ENCODE measurements at regions not wholly inside any gene's neighbourhood (a gene's known extent, or its start where the extent isn't known, plus 50 kb on each side); places are given as distances from the start of the nearest gene placed in this dataset.
"Not testable (repeated sequence)": the region's sequence is repeated elsewhere in the genome, so short reads cannot be mapped to it uniquely, and the experiment has no call there.

- no peak for DNase-seq
Observed at GRCh38 chr19:29012457-29012856, 200.5 kb downstream of the UQCRFS1 start.

- no peak for DNase-seq
Observed at GRCh38 chr19:29010276-29010675, 202.7 kb downstream of the UQCRFS1 start.

GRCh38 chr19:29006057-29006735 lies 206.8 kb downstream of the UQCRFS1 start:
- DNase-seq, result no peak

- DNase-seq, result no peak
Observed at GRCh38 chr19:29004796-29005195, 208.2 kb downstream of the UQCRFS1 start.

- no peak for DNase-seq
Observed at GRCh38 chr19:29003641-29004409, 209.1 kb downstream of the UQCRFS1 start.

GRCh38 chr19:29002336-29002735 lies 210.6 kb downstream of the UQCRFS1 start:
- no peak for DNase-seq

- no peak for DNase-seq
Observed at GRCh38 chr19:29001597-29002245, 211.2 kb downstream of the UQCRFS1 start.

GRCh38 chr19:29001141-29001581 lies 211.8 kb downstream of the UQCRFS1 start:
- peak; percentile 57 for DNase-seq

GRCh38 chr19:28999724-29000433 lies 213.1 kb downstream of the UQCRFS1 start:
- no peak for DNase-seq

GRCh38 chr19:28998974-28999373 lies 214.0 kb downstream of the UQCRFS1 start:
- DNase-seq, result no peak

GRCh38 chr19:28997866-28998265 lies 215.1 kb downstream of the UQCRFS1 start:
- not testable (repeated sequence) for DNase-seq

- peak; percentile 77 for DNase-seq
Observed at GRCh38 chr19:28990522-28990921, 222.4 kb downstream of the UQCRFS1 start.

GRCh38 chr19:28989739-28990138 lies 223.2 kb downstream of the UQCRFS1 start:
- DNase-seq, result no peak

GRCh38 chr19:28988066-28988465 lies 224.9 kb downstream of the UQCRFS1 start:
- no peak for DNase-seq

GRCh38 chr19:28987177-28987576 lies 225.8 kb downstream of the UQCRFS1 start:
- DNase-seq, result no peak

GRCh38 chr19:28985201-28985600 lies 227.8 kb downstream of the UQCRFS1 start:
- DNase-seq, result no peak

- no peak for DNase-seq
Observed at GRCh38 chr19:28984315-28984714, 228.6 kb downstream of the UQCRFS1 start.

GRCh38 chr19:28983430-28983829 lies 229.5 kb downstream of the UQCRFS1 start:
- no peak for DNase-seq

- no peak for DNase-seq
Observed at GRCh38 chr19:28981994-28982393, 231.0 kb downstream of the UQCRFS1 start.

GRCh38 chr19:28981518-28981917 lies 231.4 kb downstream of the UQCRFS1 start:
- no peak for DNase-seq

- DNase-seq, result no peak
Observed at GRCh38 chr19:28980236-28980868, 232.6 kb downstream of the UQCRFS1 start.

- no peak for DNase-seq
Observed at GRCh38 chr19:28977826-28978225, 235.1 kb downstream of the UQCRFS1 start.
